HL-60 (cell line): ENCODE measurements at regions not wholly inside any gene's neighbourhood (a gene's known extent, or its start where the extent isn't known, plus 50 kb on each side); places are given as distances from the start of the nearest gene placed in this dataset.

ENCODE experiments used
- DNase-seq, 2 experiments: peaks; one replicate each; pipeline ENCODE4 v3.0.0-alpha.2; 2010 to 2020; ENCODE audit warnings: low read depth in 1 of 2, low spot score in 1 of 2
- H3K27ac ChIP-seq: fragments of 250-450 bp; sonication (Bioruptor Pico); replicated peaks from 2 replicates; pipeline ENCODE4 v1.5.1; 2020; ENCODE audit warnings: mild to moderate bottlenecking, moderate library complexity
- H3K27me3 ChIP-seq: fragments of 250-450 bp; sonication (Bioruptor Pico); 2 replicates; pipeline ENCODE4 v1.5.1; 2021; ENCODE audit warnings: mild to moderate bottlenecking, moderate library complexity; ENCODE audit not compliant: insufficient read depth, poor library complexity, severe bottlenecking
- H3K4me3 ChIP-seq: replicated peaks from 2 replicates; pipeline ENCODE4 v1.5.1; 2011; ENCODE audit warnings: mild to moderate bottlenecking, control low read depth, low read length; ENCODE audit not compliant: insufficient read depth
- CTCF ChIP-seq: IDR thresholded peaks from one replicate; pipeline ENCODE4 v1.5.1; 2011; ENCODE audit warnings: low read length, control low read depth, inconsistent platforms; ENCODE audit not compliant: insufficient read depth
- GABPA ChIP-seq: IDR thresholded peaks from 2 replicates; pipeline ENCODE4 v1.6.1; 2012; ENCODE audit warnings: low read depth
- POLR2AphosphoS5 ChIP-seq: IDR thresholded peaks from 2 replicates; pipeline ENCODE4 v1.6.1; 2012; ENCODE audit warnings: low read depth
- SPI1 ChIP-seq: IDR thresholded peaks from 2 replicates; pipeline ENCODE4 v1.6.1; 2012; ENCODE audit warnings: low read depth, mild to moderate bottlenecking, borderline replicate concordance
- TF ChIP-seq, protein P1 (sequence below): IDR thresholded peaks from 2 replicates; pipeline ENCODE4 v1.6.1; 2012; ENCODE audit warnings: low read depth; ENCODE audit not compliant: insufficient replicate concordance

- no peak overlapping the region for H3K4me3 ChIP-seq
- no peak for DNase-seq
- no peak for TF ChIP-seq GABPA
- TF ChIP-seq, protein P1, sequence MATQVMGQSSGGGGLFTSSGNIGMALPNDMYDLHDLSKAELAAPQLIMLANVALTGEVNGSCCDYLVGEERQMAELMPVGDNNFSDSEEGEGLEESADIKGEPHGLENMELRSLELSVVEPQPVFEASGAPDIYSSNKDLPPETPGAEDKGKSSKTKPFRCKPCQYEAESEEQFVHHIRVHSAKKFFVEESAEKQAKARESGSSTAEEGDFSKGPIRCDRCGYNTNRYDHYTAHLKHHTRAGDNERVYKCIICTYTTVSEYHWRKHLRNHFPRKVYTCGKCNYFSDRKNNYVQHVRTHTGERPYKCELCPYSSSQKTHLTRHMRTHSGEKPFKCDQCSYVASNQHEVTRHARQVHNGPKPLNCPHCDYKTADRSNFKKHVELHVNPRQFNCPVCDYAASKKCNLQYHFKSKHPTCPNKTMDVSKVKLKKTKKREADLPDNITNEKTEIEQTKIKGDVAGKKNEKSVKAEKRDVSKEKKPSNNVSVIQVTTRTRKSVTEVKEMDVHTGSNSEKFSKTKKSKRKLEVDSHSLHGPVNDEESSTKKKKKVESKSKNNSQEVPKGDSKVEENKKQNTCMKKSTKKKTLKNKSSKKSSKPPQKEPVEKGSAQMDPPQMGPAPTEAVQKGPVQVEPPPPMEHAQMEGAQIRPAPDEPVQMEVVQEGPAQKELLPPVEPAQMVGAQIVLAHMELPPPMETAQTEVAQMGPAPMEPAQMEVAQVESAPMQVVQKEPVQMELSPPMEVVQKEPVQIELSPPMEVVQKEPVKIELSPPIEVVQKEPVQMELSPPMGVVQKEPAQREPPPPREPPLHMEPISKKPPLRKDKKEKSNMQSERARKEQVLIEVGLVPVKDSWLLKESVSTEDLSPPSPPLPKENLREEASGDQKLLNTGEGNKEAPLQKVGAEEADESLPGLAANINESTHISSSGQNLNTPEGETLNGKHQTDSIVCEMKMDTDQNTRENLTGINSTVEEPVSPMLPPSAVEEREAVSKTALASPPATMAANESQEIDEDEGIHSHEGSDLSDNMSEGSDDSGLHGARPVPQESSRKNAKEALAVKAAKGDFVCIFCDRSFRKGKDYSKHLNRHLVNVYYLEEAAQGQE, result no peak
- TF ChIP-seq CTCF, result no peak
- no peak for TF ChIP-seq SPI1
- TF ChIP-seq POLR2AphosphoS5, result no peak
These were observed 134.3 kb downstream of the TDRD15 start for GRCh38 chr2:21258082-21258481.

GRCh38 chr2:21260311-21260710 is 136.5 kb downstream of the TDRD15 start:
- Histone ChIP-seq H3K27ac (no peak overlapping the region), H3K4me3 (no peak overlapping the region), H3K27me3 (no peaks in the 10 kb centered on the region)
- no peak for TF ChIP-seq SPI1
- TF ChIP-seq CTCF, result no peak
- DNase-seq, result no peak

More at GRCh38 chr2:21258082-21258481, 134.3 kb downstream of the TDRD15 start:
- Histone ChIP-seq H3K27me3 (no peaks in the 10 kb centered on the region), H3K27ac (no peak overlapping the region)

DNA sequence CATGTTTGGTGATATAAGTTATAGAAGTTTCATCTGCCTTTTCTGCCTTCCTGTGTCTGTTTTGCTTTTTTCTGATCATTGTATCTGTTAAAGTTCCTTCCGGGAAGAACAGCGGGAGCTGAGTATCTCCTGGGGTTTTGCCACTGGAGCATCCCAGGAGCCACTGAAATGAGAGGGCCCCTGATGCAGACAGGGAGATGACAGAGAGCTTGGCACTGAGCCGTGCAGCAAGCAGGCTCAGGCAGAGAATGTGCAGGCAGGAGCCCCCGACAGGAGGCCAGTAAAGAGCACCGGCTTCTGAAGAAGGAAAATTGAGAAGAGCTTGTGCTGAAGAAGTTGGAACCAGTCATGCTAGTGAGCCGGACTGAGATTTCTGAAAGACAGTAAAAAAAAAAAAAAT is 137.8 kb downstream of the TDRD15 start:
- no peak overlapping the region for H3K4me3 ChIP-seq
- no peak overlapping the region for H3K27ac ChIP-seq
- no peak for DNase-seq
- no peaks in the 10 kb centered on the region for H3K27me3 ChIP-seq
- no peak for TF ChIP-seq SPI1
- no peak for TF ChIP-seq GABPA
- TF ChIP-seq POLR2AphosphoS5, result no peak

- no peak overlapping the region for H3K4me3 ChIP-seq
- no peak for TF ChIP-seq SPI1
- TF ChIP-seq GABPA, result no peak
- TF ChIP-seq CTCF, result no peak
- no peak for TF ChIP-seq POLR2AphosphoS5
- TF ChIP-seq, protein P1, result no peak
- no peak overlapping the region for H3K27ac ChIP-seq
- no peak for DNase-seq
- no peaks in the 10 kb centered on the region for H3K27me3 ChIP-seq
These were observed 138.7 kb downstream of the TDRD15 start for GRCh38 chr2:21262426-21262940.
